Islet precursor cell (in vitro differentiated cells): ENCODE measurements at regions not wholly inside any gene's neighbourhood (a gene's known extent, or its start where the extent isn't known, plus 50 kb on each side); places are given as distances from the start of the nearest gene placed in this dataset.

ENCODE experiments used
- DNase-seq: peaks from one replicate; pipeline ENCODE4 v3.0.0-alpha.2; 2018

DNA sequence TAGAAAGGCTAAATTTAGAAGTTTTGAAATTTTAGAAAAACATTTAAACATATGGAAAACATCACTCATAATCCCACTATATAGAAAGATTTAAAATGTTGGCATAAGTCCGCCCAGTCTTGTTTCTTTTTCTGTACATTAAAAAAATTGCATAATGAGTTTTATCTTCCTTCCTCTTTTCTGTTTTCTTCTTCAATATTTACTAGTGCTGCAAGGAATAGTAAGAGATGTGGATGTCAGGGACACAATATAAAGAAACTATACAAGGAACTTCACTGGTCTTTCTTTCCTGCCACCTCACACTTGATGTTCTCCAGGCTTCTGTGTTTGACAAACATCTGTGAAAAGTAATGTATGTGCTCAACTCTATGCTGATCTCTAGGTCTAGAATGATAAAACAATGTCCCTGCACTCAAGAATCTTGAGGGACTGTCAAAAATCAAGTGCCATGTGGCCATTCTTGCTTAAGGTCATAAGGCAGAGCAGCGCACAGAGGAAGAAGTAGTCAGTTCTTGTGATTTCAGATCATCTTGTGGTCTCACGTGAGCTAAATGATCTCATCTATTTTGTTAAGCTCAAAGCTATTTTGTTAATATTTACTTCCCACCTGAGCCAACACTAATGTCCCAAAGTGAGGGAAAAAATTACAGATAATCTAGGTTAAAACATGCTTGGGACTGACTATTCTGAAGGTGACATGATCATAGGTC lies 186.9 kb upstream of the OBI1 start:
- DNase-seq, result no peak

DNA sequence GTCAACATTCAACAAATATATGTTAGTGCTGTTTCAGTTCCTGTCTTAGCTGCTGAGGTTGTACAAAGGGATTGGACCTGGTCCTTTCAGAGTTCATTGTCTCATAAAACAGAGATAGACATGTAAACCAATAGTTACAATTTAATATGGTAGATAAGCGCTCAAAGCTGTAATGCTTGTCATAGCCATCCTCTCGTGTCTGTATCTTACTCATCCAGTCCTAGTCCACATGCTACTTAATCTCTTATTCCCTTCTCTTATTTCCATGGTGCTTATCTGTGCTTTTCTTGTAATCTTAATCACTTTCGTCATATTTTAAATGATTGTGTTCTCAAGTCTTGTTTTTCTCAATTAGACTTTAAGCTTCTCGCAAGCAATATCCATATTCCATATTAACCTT lies 185.2 kb upstream of the OBI1 start:
- no peak for DNase-seq

DNA sequence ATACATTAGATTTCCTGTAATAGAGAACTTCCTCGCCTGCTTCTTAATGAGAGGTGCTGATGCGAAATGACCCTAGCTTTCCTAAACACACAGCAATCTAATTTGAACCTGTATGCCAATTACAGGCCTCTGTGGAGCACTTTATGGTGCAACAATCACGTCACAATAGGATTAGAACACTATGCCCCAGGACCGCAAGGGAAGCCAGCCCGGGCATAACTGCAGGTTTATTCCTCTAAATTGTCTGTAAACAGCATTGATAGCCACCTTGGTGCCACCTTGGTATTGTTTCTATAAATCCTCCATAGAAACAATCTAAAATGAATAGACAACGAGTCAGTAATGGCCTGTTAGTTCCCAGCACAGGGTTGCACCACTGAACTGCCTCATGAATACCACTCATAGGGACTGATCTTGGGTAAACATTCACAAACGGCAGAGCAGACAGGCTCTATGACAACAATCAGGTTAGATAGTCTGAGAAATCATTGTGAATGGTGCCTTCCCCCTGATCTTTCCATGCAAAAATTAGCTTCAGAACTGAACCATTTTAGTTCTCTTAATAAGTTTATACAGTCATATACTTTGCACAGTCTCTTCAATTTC lies 182.5 kb upstream of the OBI1 start:
- no peak for DNase-seq

DNA sequence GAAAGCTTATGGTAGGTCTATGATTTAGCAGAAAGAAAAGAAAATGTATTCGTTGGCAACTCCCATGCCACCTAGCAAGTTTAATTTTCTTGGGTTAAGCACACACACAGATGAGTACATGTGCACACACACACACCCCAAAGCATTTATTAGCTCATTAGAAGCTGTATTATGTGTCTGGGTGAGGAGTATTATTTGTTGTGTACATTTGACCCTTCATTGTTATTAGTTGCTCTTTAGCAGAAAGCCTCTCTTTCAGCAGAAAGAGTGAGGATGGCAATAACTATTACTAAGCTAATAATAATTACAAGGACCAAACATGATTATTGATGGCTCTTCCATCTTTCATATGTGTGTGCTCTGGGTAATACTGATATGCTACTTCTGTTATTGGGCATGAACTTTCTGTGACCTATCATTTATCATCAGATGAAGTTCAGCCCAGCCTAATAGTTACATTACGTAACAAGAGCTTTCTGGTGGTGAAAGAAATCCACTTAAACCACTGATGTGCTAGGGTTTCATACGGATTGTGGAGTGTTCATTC lies 177.4 kb upstream of the OBI1 start:
- DNase-seq, result no peak

- DNase-seq, result no peak
Observed at GRCh38 chr13:78832461-78832860, 173.5 kb upstream of the OBI1 start.

- no peak for DNase-seq
Observed at GRCh38 chr13:78830508-78830907, 171.6 kb upstream of the OBI1 start.

GRCh38 chr13:78829821-78830220 lies 170.9 kb upstream of the OBI1 start:
- DNase-seq, result no peak

DNA sequence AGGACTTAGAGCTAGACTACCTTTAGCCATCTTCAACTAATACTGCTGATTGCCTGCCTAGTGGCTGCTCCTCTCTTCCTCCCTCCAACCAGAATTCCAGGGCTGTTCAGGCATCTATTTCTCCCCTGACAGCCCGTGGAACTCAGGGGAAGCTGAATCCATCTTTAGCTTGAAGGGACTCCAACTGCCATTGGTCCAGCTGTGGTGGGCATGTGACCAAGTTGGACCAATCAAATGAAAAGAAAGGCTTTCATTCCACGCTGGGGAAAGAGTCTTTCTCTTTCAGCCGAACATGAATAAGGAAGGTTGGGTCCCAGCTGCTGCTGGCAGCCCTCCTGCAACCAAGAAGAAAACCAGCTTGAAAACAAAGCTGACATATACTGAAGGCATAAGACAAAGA lies 168.5 kb upstream of the OBI1 start:
- DNase-seq, result no peak

DNA sequence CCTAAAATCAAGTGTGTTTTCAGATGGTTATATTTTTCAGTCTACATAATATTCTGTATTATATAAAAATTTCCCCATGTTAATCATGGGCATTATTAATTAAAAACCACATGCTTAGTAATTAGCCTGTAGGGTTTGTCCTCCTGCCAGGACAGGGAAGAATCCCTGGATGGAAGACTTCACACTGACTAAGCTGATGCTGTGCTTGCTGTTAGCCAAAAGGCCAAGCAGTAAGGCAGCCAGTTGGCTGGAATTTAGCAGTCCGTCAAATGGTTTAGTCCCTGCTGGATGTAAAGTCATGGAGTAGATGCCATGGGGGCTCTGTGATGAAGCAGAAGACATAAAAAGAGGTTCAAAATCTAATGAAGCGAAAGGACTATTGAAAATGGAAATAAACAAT lies 168.0 kb upstream of the OBI1 start:
- DNase-seq, result no peak

DNA sequence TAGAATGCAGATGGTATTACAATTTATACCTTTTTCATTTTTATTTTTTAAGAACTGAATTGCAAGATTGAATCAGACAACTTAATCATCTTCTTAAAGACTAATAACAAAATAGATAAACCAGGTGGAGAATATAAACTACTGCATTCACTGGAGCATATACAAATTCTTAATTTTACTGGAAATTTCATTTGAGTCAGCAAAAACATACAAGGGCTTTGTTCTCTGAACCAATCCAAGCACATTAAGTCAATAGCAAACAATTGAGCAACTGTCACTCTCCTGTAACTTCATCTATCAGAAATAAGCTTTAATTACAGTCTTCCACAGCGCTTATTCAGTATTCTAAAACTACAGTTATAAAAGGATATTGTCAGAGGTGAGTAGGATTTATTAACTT lies 167.4 kb upstream of the OBI1 start:
- no peak for DNase-seq

- no peak for DNase-seq
Observed at GRCh38 chr13:78820541-78820940, 161.6 kb upstream of the OBI1 start.

DNA sequence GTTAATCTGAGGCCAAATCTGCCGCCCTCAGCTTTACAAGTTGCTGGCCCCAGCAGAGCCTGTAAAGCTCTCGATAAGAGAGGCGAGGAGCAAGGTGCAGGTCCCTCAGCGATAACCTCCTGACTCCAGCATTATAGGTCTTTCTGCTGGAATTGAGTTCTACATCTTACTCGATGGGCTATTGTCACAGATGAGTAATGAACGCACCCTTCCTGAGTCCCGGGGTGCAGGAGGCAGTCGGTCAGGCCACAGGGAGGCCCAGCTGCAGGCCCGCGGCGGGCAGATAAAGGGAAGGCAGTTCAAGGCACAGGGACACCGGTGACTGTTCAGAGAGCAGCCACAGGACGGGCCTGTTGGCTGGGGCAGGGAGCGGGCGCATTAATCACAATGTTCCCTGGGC lies 157.6 kb upstream of the OBI1 start:
- no peak for DNase-seq

DNA sequence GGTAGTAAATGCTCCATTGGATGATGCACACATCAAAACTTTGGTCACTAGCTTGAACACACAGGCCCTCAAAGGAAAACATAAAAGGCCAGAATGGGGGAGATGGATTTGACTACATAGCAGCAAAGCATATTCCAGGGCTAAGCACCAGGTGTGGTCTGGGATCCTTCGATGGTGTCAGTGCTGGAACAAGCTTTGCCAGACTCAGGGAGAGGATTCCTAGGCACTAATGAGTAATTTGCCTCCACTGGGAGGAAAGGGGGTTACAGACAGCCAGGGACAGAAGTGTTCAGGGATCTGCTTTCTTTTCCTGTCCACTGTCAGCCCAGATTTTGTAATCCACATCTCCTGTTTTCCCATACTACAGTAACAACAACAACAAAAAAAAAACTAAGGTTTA lies 157.2 kb upstream of the OBI1 start:
- DNase-seq, result peak; percentile 60

DNA sequence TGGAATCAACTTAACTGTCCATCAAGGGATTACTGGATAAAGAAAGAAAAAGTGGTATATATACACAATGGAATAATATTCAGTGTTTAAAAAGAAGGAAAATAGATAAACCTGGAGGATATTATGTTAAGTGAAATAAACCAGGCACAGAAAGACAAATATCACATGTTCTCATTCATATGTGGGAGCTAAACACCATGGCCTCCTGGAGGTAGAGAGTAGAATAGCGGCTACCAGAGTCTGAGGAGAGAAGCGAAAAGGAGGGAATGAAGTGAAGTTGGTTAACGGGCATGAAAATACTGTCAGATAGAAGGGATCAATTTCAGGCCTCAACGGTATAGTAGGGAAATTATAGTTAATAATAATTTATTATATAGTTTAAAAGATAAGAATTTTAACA lies 147.5 kb upstream of the OBI1 start:
- DNase-seq, result no peak

DNA sequence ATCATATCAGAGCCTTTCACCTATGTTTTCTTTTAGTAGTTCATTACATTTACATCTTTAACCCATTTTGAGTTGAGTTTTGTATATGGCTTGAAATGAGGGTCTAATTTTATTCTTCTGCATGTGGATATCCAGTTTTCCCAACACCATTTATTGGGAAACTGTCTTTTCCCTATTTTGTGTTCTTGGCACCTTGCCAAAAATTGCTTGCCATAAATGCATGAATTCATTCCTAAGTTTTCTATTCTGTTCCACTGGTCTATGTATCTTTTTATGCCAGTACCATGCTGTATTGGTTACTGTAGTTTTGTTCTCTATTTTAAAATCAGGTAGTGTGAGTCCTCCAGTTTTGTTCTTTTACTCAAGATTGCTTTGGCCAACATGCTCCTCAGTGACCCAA lies 144.0 kb upstream of the OBI1 start:
- no peak for DNase-seq

DNA sequence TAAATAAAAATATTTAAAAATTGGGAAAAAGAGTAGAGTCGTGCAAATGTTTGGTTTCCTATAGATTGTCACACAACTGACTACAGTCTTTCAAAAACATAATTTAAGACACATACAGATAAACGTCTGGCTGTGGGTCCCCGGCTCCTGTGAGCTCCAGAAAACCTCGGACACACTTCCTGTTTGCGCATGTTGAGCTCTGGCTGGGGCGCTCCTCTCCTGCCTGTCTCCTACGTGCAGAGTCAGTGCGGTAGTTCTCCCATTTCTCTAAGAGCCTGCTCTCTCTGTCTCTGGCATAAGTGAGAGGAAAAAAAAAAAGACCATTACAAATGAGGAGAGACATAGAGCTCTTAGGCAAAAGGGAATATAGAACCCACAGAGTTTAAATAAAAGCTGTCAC lies 128.2 kb upstream of the OBI1 start:
- peak; percentile 56 for DNase-seq

DNA sequence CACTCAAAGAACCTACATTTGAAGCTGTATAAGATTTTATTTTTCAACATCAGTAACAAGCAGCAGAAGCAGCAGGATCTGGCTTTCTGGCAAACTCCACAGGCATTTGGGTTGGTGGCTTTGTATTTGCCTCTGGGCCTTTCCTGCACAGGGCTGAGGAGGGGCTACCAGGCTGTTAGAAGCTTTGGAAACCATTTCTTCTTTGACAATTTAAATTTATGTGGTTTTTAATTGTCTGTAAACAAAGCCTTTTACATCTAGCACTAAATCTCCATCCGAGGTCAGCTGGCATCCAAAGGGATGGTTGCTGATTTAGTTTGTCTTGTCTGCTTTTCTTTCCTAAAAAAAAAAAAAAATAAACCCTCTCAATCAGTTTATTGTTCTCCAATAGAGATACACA lies 127.5 kb upstream of the OBI1 start:
- peak; percentile 70 for DNase-seq

DNA sequence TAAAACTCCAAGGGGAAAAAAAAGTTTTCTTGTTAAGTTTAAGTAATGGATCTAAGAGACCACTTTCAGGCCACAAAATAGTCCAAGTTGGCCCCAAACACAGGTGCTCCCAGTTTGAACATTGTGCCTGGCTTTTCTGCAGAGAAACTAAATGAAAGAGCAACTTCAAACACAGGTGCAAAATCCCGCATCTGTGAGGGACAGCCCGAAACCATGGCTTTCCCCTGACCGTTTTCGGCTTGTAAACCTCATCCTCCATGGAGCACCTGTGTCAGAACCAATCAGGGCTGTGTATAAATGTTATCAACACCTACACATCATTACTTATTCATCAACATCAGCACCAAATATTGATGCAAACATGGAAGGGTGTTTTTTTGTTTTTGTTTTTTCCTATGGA lies 126.8 kb upstream of the OBI1 start:
- no peak for DNase-seq

DNA sequence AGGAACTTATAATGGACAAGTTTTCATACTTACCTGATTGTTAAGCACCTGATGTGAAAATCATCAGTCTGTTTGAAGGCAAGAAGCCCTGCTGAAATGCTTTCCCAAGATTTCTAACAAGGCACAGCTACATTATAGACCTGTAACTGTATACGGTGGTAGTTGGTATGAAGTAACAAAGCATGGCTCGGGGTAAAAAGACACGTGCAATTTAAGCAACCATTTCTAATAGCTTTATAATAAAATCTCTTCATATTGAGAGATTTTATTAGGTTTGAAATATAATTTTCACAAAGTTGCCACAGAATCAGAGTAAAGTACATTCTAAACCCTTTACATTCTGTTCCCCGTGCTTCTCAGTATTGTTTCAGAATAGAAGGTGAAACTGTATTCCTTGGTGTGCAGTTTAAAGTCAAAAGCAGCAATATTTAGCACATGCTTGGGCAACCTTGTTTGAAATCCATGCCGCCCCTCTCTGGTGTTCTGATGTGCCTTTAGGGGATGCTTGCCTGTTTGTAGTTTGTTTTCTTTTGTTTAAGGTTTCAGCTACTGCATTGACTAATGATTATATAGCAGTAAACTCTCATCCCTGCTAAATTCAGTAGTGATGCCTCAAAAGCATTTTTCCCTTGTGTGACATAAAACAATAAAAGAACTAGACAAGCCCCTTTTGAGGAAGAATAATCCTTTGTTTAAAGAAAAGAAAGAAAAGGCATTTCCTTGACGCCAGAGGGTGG lies 125.2 kb upstream of the OBI1 start:
- DNase-seq, result no peak

- no peak for DNase-seq
Observed at GRCh38 chr13:78780708-78781107, 121.8 kb upstream of the OBI1 start.

DNA sequence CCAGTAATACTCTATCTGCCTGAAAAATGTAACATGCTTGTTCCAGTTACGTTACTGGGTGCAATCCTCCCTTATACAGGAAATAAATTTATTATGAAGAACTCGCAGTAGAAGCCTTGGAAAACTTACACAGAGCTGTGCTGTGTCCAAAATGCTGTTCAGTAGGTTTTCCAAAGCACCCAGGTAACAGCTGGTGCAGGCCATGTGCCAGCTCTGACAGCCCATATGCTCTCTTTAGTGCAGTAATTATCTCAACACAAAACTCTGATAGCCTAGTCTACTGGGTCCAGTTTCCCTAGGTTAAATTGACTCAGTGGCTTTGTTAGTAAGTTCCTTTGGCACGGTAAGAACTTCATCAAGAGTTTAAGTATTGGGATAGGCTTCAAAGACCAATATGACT lies 120.7 kb upstream of the OBI1 start:
- no peak for DNase-seq

DNA sequence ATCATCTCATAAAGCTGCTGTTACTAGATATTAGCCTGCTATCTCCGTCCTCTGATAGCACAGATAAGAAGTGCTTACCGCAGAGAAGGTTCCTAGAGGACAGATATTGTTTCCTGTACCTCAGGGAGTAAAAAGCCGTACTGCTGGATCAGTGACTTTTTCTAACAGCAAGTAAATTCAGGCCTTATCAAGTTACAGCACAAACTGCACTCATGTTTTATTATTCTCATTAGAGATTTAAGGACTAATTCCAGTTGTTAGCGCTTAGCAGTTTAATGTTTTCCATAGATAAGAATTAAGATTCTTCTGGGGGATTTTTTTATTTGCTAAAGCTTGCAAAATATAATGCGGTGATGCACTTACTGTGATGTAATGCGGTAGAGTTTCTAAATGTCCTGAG lies 119.0 kb upstream of the OBI1 start:
- DNase-seq, result no peak

DNA sequence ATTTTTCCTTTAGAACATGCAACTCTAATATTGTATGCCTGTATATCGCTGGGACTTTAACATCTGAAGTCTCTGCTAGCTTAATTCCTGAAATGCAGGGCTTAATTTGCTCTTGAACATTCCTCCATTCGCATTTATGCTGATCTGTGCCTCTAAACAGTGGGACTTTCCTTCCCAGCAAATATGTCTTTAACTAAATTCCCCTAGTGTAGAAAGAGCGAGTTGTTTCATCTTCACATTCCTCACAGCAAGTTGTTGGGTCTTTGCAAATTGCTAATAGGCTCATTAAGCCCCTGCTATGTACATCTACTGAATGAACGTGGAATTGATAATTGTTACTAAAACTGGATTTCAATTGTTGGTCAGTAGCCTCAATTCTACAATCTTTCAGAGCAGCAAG lies 118.4 kb upstream of the OBI1 start:
- no peak for DNase-seq

GRCh38 chr13:78772933-78773332 lies 114.0 kb upstream of the OBI1 start:
- DNase-seq, result no peak
